PC-9 (cell line): ENCODE measurements at regions not wholly inside any gene's neighbourhood (a gene's known extent, or its start where the extent isn't known, plus 50 kb on each side); places are given as distances from the start of the nearest gene placed in this dataset.

Source experiments
- CTCF ChIP-seq: fragments of 200-600 bp; sonication (generic); conservative IDR thresholded peaks from 2 replicates; pipeline ENCODE4 v1.6.1; 2017; ENCODE audit warnings: mixed run types, antibody characterized with exemption, mild to moderate bottlenecking, moderate library complexity
- EZH2 ChIP-seq: fragments of 200-600 bp; sonication (generic); IDR thresholded peaks from 2 replicates; pipeline ENCODE4 v1.8.0; 2017; ENCODE audit warnings: antibody characterized with exemption, low read depth

GRCh38 chr7:28270536-28270935 lies 89.9 kb upstream of the JAZF1 start:
- no peak for TF ChIP-seq CTCF
- TF ChIP-seq EZH2 = no peak
